Pons (tissue), 1 donor: ENCODE measurements at regions not wholly inside any gene's neighbourhood (a gene's known extent, or its start where the extent isn't known, plus 50 kb on each side); places are given as distances from the start of the nearest gene placed in this dataset.
"Not testable (repeated sequence)": the region's sequence is repeated elsewhere in the genome, so short reads cannot be mapped to it uniquely, and the experiment has no call there.

ENCODE experiments used
- DNase-seq: peaks from one replicate; pipeline ENCODE4 v3.0.0-alpha.2; 2016; ENCODE audit warnings: low spot score

DNA sequence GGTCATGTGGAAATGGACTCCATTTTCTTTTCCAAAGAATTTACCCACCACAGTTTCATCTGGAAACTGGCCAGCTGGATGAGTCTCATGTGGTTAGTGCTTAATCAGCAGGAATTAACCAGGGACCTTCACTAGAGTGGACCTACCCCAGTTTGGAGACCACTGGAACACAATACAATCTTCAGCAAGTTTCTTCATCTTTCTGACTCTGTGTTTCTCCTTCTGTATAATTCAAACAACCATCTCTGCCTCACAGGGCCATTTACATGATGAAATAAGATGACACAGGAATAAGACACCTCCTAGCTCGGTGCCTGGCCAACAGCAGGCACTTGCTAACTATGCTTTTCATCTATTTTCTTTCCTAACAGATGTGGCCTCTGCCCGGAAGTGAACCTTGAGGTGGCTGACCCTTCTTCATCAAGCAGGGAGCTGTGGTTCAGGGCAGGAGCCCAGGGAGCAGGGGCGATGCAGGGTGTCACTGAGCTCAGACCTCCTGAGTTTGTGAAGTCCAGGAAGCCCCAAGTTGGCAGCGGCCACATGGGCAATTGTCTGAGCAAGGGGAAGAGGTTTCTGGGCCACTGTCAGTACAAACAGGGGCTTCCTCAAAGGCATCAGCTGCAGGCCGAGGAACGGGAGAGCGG, 98.8 kb downstream of the SOD2 start:
- no peak for DNase-seq

DNA sequence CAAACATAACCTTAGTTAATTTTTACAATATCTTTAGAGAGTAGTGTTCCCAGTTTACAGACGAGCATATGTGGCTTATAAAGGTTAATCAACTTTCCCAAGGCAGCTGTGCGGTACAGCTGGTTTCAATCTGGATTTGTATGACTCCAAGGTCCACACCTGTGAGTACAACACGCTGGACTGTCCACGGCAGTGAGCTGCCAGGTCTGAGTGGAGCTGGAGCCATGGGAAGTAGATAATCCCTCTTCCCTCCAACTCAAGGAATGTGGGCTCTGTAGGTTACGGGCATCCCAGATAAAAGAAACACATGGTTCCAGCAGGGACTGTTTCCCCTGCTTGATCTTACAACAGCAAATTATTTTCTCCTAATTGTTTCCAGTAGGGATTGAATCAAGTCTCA, 102.2 kb downstream of the SOD2 start:
- no peak for DNase-seq

DNA sequence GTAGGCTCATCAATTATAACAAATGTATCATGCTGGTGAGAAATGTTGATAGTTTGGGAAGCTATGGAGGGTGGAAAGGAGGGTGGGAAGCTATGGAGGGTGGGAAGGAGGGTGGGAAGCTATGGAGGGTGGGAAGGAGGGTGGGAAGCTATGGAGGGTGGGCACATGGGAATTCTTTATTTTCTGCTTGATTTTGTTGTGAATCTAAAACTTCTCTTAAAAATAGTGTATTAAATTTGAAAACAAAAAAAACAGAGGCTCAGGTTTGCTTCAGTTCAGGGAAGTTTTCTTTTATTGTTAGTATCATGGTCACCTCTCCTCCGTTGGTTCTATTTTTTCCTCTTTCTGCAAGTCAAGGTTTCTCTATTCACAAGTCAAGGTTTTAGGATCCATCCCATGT, 106.4 kb downstream of the SOD2 start:
- no peak for DNase-seq

DNA sequence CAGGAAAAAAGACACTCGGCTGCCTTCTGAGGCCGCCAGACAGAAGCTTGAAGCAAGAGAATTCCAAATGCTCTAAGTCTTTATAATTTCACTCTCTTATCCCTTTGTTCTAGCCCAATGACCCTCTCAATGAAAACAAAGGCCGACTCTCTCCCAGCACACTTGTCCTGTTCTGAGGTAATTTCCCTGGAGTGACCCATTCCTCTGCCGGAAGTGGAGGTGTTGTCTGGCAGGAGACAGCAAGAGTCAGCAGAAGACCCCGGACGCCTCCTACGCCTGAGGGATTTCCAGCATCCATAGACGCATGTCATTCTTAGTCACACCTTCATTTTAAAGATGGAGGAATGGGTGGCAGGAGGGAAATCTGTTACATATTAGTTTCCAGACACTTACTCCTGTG, 110.3 kb downstream of the SOD2 start:
- no peak for DNase-seq

DNA sequence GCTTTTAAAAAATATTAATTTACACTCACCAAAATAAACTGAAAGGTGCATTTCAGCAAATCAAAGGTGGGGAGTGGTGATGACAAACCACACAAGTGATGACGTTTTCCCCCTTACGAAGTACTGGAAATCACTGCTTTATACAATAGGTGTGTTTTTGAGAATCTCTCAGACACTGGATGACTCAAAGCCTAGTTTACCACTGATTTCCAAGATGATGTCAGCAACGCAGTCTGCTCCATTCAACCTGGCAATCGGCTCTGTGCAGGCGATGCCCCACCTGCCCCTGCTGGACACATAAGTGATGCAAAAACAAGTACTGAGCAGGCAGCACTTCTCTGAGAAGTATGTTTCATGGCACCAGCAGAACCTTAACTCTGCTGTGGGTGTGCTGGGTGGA, 114.4 kb downstream of the SOD2 start:
- DNase-seq: no peak

DNA sequence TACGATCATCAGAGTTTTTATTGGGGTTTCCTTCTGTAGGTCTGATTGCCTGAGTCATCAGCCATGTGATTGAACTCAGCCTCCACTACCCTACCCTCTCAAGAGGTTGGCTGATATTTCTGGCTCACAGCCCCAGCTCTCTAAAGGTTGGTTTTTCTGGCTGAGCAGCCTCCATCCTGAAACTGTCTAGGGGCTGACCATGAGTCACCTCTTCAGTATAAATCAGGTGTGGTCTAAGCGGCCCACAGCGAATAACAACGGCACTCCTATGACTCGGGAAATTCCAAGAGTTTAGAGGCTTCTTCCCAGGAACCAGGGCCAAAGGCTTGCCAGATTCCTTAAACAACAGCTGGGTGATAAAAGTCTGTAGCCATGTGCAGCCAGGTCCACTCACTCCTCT, 115.5 kb downstream of the SOD2 start:
- DNase-seq: no peak

DNA sequence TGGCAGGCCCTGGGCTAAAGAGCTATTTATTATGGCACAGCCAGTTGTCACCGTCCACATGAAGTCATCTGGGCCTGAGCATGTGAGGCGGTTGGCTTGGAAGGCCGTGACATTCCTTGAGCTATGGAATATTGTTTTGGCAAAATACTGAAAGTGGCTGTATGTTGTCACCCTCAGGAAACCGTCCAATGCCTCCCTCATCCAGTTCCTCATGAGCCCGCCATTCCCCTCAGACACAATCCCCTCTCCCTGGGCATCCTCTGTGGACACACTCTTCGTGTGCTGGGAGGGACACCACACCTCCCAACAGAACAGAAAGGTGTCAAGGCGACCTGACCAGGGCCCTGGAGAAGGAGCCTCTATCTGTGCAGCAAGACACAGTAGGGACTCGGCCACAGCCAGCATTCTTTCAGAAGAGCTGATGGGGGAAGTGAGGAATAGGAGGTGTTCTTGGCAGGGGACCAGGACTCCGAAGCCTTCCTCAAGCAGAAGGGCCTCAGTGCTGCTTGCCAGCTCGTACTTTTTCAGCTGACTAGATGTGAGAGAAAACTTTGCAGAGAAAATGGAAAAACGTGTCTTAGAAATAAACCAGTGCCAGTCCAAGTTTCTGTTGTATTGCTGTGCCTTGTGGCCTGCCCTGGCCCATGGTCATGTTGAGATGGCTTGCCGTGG, 120.5 kb downstream of the SOD2 start:
- DNase-seq: no peak

DNA sequence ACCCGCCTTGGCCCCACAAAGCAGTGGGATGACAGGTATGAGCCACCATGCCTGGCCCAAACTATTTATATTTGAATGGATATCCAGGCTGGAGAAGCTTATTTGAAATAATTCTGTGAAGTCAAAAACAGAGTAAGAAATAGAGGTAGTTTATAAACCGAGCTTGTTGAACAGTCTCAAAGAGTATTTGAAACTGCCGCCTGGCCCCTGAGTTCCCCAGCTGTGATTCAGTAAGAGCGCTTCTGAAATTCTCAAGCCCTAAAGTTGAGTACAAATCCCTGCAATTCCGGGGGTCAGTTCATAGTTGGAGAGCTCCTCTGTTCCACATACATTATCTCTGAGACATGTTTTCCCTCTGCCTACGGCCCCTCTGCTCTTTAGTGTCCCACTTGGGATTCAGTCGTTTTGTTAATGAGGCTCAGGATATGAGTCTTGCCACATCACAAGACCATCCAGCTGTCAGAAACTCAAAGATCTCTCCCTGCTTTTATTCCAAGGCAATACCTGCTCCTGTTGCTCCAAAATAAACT, 127.8 kb downstream of the SOD2 start:
- no peak for DNase-seq

DNA sequence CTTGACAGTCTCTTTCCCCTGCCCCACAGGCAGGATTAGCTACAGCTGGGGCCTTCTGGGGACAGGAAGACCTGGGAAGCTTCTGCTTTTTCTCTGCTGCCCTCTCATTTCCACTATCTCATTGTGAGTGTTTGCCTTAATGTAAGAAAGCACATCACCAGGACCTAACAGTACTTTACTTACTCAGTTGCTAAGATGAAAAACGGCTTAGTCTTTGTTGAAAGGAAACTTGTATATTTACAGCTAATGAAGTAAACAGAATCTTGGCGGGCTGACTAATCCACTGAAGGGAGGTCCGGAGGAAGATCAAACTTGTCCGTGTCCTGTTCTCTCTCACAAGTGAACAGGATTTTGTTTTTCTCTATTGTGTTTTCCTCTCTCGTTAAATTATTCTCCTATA, 128.6 kb downstream of the SOD2 start:
- no peak for DNase-seq

DNA sequence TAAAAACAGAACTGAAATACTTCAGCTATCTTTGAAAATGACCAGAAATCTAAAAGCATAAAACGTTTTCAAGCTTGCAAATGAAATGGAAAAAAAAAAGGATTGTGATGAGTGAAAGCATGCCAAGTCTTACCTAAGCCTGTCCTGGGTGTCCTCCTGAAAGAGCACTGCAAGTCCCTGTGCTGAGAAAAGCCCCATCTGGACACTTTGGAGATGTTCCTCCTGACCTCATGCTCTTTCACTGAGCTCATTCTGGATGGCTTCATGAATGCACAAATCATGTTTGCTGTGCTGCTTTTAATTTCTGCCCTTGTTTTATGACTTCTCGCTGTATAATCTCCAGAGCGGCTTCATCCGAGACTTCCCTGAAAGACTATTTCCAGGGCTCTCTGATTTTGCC, 136.0 kb downstream of the SOD2 start:
- DNase-seq: no peak

DNA sequence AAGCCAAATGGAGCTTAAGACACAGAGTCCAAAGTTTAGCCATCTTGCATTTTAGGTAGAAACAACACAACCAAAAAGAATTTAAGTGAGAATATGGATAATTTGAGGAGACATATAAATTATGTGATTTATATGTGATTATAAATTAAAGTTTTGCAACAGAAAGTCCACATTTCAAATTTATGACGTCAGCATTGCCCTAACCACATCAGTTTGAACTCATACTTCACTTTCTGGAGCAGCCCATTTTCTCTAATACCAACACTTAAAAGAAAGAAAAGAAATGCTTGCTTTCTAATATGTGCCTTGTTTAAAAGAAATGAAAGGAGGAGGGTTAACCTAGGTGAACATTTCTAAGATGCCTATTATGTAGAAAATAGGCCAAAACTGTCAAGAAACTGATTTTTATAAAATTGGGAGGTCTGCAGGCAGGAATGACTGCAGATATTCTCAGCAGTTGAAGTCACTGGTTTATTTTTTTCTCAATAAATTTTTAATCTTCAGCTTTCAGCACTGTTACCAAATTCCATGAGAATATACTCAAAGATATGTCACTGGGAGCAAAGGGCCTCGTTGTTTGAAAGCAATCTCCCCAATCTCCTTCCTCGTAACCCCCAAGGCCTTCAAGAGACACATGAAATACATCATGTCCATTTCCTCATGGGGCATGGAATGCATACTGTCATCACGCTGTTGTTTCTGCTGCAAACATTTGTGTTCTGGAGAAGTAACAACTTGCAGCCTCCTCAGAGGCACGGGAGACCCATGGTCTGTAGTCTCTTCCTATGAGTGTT, 137.8 kb downstream of the SOD2 start:
- no peak for DNase-seq

DNA sequence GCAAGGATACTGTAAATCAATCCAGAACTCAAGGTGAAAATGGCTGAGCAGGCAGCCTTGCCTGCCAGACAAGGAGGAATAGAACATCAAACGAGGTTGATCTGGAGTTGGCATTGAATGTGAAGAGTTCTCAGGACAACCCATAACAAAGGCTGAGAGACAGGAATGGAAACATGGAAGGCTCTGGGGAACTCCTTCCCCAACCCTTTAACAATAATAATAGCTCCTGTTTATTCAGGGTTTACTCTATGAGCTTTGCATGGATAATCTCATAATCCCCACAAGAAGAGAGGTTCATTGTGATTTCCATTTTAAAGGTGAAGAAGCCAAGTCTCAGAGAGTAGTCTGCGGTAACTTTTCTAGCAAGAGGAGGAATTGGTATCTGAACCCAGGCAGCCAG, 151.7 kb downstream of the SOD2 start:
- DNase-seq: peak; percentile 1

DNA sequence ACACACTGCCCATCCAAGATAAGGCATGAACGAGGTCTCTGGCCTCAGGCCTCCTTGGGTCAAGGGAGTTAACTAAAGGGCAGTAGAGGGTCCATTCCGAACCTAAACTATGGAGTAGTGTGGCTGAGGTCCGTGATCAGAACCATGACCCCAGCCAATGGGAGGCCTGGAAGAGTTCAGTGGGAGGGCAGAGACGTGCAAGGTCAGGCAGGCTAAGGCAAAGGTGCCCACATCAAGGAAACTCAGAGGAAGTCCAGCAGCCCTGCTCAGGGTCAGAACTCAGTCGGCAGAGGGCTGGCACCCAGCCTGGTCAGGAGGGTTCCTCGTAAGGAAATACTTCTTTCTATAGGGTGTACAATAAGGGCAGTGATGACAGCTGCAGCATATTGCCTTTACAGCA, 152.2 kb downstream of the SOD2 start:
- no peak for DNase-seq

DNA sequence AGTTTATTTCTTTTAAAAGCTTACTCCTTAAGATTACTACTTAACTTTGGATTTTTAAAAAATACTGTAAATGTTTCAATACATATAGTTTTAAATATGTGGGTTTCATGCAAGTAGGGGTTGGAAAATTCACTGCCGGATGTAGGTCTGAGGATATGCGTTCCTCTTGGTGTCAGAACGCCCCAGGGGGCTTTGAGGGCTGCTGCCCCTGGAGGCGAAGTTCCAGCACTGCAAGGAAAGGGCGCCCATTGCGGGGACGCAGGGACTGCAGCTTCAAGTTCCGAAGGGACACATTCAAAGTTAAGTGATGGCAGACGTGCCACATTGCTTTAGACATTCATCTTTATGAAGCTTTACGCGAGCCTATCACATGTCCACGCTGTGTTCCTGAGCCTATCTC, 152.9 kb downstream of the SOD2 start:
- DNase-seq: no peak

DNA sequence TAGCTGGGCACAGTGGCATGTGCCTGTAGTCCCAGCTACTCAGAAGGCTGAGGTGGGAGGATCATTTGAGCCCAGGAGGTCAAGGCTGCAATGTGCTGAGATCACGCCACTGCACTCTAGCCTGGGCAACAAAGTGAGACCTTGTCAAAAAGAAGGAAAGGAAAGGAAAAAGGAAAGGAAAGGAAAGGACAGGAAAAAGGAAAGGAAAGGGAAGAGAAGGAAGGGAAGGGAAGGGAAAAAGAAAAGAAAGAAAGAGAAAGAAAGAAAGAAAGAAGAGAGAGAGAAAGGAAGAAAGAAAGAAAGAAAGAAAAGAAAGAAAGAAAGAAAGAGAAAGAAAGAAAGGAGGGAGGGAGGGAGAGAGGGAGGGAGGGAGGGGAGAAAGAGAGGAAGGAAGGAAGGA, 155.0 kb downstream of the SOD2 start:
- not testable (repeated sequence) for DNase-seq

DNA sequence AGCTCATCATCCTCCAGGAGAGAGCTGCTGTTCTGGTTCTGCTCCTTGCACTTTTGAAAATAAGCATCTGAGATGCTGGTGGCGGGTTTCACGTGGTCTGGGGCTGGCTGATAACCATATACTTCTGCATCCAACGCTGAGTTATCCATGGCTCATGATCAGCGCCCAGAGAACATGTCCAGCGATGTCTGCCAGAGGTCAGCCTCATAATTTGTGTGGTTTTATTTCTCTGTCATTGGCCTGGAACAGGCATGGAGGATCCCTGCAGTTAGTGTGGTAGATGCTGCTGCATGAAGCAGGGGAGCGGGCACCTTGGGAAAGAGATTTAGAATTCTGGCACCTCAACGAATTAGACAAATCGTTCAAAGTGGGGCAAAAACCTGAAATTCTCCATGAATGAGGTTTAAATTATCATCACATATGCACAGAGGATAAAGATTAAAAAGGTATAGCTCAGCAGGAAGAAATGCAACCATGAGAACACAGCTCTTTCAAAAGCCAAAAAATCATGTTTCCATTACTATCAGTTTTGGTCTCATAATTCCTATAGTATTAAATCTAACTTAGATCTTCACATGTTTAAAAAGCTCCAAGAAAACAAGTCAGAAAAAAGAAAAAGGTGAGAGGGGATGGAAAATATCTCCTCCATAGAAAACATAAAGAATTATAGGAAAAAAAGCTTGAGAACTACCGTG, 157.2 kb downstream of the SOD2 start:
- no peak for DNase-seq

DNA sequence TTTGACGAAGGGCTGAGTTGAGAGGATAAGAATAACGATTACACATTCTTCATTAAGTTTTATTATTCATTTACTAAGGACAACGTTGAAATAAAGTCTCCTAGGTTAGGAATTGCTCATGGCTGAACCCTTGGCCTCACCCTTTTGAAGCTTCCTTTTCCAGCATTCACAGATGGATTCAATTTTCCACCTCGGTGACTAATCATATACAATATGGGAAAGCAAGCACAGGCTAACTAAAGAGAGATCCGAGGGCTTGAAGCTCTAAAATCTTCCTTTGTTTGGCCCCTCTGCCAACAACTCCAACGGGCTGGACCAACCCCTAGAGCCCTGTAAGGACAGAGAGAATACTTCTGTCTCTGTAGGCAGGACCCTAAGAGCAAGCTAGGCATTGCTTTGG, 159.5 kb downstream of the SOD2 start:
- DNase-seq: no peak

DNA sequence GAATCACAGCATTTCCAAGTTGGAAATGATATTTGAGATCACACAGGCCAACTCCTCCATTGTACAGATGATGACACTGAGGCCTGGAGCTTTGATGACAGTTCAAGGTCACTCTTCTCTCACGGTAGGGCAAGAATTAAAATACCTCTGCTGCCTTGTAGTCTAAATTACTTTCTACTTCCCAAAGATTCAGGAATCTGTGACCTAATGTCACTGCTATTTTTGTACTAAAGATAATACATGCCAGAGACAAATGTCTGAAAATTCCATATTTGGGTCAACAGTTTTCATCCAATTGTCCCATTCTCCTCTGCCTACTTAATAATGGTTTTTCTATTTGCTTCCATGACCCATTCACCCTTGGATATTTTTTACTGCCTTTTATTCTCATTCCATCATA, 160.0 kb downstream of the SOD2 start:
- DNase-seq: no peak

DNA sequence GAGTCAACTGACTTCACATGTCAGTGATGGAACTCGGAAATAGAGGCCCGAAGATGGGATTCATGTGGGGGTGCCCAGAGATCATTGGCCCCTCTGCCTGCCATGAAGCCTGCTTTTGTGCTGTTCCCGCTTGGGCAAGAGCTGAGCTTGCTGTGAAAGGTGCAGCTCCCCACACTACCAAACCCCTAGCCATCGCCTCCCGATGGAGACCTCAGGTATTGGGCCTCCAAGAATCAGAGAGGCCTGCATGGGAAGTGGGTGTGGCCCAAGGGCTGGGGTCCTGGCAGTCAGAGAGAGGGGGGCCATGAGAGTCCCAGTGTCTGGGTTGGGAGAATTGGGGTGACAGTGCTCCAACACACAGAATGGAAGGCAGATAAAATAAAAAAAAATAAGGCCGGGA, 160.9 kb downstream of the SOD2 start:
- no peak for DNase-seq

DNA sequence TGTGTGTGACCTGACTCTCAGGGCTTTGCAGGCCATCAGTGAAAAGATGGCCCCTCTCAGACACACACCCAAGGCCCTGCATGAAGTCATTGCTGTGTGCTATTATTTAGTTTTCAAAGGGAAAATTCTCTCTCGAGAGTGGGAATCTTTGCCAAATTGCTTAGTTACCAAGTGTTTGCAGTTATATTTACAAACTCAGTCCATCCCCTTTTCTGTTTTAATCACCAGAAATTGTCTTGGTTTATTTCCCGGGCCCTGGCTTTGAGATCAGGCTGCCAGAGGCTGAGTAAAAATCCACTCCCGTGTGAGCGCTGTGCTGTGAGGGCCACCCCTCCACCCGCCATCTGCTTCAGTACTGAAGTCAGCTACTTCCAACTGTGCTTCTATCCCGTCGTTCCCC, 163.1 kb downstream of the SOD2 start:
- DNase-seq: no peak

DNA sequence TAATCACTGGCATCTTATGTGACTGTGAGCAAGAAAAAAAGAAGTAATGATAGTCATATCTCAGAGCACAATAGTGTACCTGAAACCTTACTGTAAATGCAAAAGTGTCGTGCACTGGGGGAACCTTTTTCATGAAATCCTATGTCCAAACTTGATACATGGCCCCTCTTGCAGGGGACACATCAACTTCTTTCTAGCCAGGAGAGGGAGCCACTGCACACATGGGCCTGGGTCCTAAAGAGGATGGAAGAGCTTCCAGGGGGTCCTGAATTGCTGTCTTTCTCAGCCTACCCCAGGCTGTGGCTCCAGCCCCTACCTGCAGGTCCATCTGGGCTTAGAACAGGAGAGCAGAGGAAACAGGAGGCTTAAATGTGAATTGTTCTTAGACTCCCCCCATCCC, 165.7 kb downstream of the SOD2 start:
- DNase-seq: no peak

DNA sequence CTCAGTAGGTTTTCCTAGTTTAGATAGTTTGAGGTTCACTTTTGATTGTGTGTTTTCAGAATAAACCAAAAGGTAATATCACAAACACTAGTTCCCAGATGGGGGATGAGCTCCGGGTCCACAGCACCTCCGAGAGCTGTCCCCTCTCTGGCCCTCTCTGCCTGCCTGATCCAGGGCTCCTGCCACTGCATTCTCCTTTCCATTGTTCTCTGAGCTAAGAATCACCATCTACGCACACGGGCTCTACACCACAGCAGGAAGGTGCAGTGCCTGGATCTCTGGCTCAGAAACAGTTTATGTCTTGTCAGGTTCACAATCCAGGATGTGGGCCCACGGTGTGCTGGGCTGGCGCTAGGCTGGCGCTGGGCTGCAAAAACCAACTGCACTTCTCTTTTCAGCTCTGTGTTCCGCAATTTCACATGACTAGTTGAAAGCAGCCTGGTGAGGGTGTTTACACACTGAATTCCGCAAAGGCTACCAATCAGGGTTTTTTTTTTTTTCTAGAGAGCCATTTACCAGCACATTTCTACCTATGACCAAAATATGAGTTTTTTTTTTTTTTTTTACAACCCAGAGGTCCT, 167.5 kb downstream of the SOD2 start:
- DNase-seq: no peak
